ENCODE measurements at regions not wholly inside any gene's neighbourhood (a gene's known extent, or its start where the extent isn't known, plus 50 kb on each side); places are given as distances from the start of the nearest gene placed in this dataset.
"Not testable (repeated sequence)": the region's sequence is repeated elsewhere in the genome, so short reads cannot be mapped to it uniquely, and the experiment has no call there.

- in situ Hi-C loops (cut with MboI; ENCODE audit: low sequenced_read_pairs in 4 of 4), result no loop called here
- TF ChIP-seq, protein P1, sequence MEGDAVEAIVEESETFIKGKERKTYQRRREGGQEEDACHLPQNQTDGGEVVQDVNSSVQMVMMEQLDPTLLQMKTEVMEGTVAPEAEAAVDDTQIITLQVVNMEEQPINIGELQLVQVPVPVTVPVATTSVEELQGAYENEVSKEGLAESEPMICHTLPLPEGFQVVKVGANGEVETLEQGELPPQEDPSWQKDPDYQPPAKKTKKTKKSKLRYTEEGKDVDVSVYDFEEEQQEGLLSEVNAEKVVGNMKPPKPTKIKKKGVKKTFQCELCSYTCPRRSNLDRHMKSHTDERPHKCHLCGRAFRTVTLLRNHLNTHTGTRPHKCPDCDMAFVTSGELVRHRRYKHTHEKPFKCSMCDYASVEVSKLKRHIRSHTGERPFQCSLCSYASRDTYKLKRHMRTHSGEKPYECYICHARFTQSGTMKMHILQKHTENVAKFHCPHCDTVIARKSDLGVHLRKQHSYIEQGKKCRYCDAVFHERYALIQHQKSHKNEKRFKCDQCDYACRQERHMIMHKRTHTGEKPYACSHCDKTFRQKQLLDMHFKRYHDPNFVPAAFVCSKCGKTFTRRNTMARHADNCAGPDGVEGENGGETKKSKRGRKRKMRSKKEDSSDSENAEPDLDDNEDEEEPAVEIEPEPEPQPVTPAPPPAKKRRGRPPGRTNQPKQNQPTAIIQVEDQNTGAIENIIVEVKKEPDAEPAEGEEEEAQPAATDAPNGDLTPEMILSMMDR (IDR thresholded peaks at IDR 0.05 in 4 of 5, conservative IDR thresholded peaks at IDR 0.05 in 1 of 5), result no peak
- TF ChIP-seq POLR2A (IDR thresholded peaks at IDR 0.05), result no peak
- DNase-seq (peak; percentile 44 to 52), ATAC-seq (peak; percentile 81 to 87)
- H3K4me1 ChIP-seq, result peaks cover 6 to 15% of the 10 kb centered on the region in 2 donors
- H3K9me3 ChIP-seq, result peaks cover 0 to 10% (median 5%) of the 10 kb centered on the region in 3 donors
- H3K4me3 ChIP-seq, result no peak overlapping the region
- H3K27ac ChIP-seq, result peak overlapping the region in 1 of 4 donors; percentile 67
- intact Hi-C loops (cut with DNase I; ENCODE audit: low total_unique reads), result no loop called here
- no peaks in the 10 kb centered on the region for H3K27me3 ChIP-seq
- H3K36me3 ChIP-seq, result no peaks in the 10 kb centered on the region
Observed at GRCh38 chr6:167558246-167559177, 233.6 kb downstream of the TTLL2 start.

- no peaks in the 10 kb centered on the region for H3K36me3 ChIP-seq
- intact Hi-C loops (cut with DNase I; ENCODE audit: low total_unique reads), result no loop called here
- peaks cover 6 to 15% of the 10 kb centered on the region in 2 donors for H3K4me1 ChIP-seq
- H3K27me3 ChIP-seq, result no peaks in the 10 kb centered on the region
- H3K9me3 ChIP-seq, result peaks cover 0 to 10% (median 5%) of the 10 kb centered on the region in 3 donors
- DNase-seq, result no peak
- peak overlapping the region in 1 of 4 donors; percentile 67 for H3K27ac ChIP-seq
- ATAC-seq, result peak in 1 of 2 donors; percentile 59
- H3K4me3 ChIP-seq, result no peak overlapping the region
- TF ChIP-seq, protein P1 (IDR thresholded peaks at IDR 0.05 in 4 of 5, conservative IDR thresholded peaks at IDR 0.05 in 1 of 5), result no peak
- no peak for TF ChIP-seq POLR2A (IDR thresholded peaks at IDR 0.05)
- in situ Hi-C loops (cut with MboI; ENCODE audit: low sequenced_read_pairs in 4 of 4), result no loop called here
Observed at GRCh38 chr6:167559675-167560479, 235.0 kb downstream of the TTLL2 start.

DNA sequence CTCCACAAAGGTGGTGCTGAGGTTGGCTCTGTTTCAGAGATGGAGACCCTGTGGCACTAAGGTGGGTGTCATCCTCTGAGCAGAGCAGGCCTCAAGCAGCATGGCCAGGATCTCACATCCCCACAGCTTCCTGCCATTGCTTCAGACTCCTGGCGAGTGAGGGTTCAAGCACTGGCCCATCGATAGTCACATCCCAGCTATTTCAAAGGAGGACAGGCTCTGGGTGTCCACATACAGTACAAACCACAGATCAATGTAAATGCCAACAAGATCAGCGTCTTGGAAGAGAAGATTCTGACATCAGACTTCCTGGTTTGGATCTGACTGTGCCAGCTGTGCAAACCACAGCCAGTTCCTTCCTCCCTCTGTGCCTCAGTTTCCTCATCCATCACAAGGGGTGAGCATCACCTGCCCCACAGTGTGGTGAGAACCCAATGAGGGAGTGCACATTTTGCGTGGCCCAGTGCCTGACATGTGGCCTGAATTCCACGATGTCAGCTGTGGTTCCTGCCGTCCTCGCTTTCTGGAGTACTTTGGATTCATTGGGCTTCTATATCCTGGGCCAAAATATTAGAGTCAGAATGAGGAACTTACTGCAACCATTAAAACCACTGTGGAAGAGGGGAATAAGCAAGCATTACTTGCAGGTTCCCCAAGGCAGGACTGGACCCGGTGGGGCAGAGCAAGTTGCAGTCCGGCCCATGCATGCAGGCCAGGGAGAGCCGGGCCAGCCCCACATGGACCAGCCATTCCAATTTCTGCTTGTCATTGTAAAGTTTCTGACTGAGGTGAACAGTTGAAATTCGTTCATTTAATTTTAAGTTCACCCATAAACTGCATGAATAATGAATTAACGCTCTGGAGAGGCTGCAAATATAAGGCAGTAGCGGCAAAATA is 236.0 kb downstream of the TTLL2 start:
- Histone ChIP-seq H3K4me1 (peaks cover 6 to 15% of the 10 kb centered on the region in 2 donors), H3K36me3 (no peaks in the 10 kb centered on the region), H3K9me3 (peaks cover 0 to 6% (median under 1%) of the 10 kb centered on the region in 3 donors), H3K27me3 (no peaks in the 10 kb centered on the region), H3K27ac (no peak overlapping the region), H3K4me3 (no peak overlapping the region)
- in situ Hi-C loops (cut with MboI; ENCODE audit: low sequenced_read_pairs in 4 of 4), result no loop called here
- intact Hi-C loops (cut with DNase I; ENCODE audit: low total_unique reads), result no loop called here
- TF ChIP-seq, protein P1 (IDR thresholded peaks at IDR 0.05 in 4 of 5, conservative IDR thresholded peaks at IDR 0.05 in 1 of 5), result no peak
- TF ChIP-seq POLR2A (IDR thresholded peaks at IDR 0.05), result no peak
- no peak for DNase-seq
- no peak for ATAC-seq

GRCh38 chr6:167562862-167563261 is 238.0 kb downstream of the TTLL2 start:
- H3K4me1 ChIP-seq, result peaks cover 24 to 34% of the 10 kb centered on the region in 2 donors
- H3K36me3 ChIP-seq; in situ Hi-C loops (cut with MboI; ENCODE audit: low sequenced_read_pairs in 4 of 4); H3K27me3 ChIP-seq; DNase-seq; H3K4me3 ChIP-seq; ATAC-seq; intact Hi-C loops (cut with DNase I; ENCODE audit: low total_unique reads); H3K9me3 ChIP-seq; H3K27ac ChIP-seq: not testable (repeated sequence)
